GM20431 (cell line): ENCODE measurements at regions not wholly inside any gene's neighbourhood (a gene's known extent, or its start where the extent isn't known, plus 50 kb on each side); places are given as distances from the start of the nearest gene placed in this dataset.

ENCODE experiments used
- in situ Hi-C: fragments of 300-500 bp; cut with MseI, MboI; formaldehyde crosslinking; loops from one replicate; pipeline ENCODE4 v1.15.0; 2020; ENCODE audit warnings: low sequenced_read_pairs; ENCODE audit not compliant: unreplicated experiment

- in situ Hi-C loops: no loop called here
Measured at GRCh38 chrX:39893417-39894338, 204.1 kb downstream of the BCOR start.

DNA sequence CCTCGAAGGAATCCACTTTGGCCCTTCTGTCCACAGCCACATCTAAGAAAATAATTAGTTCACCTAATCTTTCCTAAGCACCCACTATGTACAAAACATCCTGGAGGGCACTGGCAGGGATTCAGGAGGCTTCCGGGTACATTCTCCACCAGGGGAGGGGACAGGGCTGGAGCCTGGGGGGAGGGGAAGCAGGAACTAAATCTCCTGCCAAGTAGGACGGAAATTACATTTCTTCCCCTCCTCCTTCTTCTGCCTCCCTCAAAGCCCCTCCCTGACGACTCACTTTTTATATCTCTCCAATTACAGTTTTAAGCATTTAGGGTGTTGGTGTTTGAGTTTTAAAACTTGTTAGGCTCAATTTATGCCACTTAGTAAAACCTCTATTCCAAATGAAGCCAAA lies 203.1 kb downstream of the BCOR start:
- in situ Hi-C loops: no loop called here

DNA sequence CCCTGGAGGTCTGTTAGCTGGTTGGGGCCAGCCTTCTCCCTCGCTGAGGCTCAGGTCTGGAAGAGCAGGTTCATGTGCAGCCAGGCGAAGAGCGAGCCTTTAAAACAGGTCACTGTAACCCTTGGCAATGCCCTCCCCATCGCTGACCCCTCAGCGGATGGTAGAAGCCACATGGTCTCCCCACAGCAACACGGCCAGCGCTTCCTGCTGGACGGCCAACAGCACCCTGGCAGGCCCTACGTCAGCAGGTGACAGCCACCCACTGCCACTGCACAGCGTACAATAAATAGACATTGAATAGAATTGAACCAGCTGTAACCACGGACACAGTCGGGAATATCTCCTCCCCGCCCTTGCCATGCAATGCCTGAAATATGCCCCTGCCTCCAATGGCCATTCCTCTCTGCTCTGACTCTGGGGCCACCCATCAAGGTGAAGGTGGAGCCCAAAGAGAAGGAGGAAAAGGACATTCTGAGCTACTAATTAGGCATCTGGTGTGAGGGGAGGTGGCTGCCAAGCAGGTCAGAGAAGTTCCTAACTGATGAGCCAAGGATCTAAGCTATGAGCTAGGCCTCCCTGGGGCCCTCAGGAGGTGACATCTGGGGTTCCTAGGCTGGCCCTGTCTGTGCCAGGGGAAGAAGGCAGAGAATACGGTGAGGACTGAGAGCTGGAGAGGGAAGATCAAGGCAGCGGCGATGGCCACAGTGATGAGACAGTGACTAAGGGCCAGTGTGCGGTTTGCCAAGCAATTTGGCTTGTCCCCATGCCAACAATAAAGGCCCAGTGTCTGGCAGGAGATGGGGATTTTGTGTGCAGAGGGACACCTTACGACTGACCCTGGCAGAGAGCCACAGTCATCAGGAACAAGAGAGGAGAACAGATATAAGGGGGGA lies 202.3 kb downstream of the BCOR start:
- in situ Hi-C loops: no loop called here

GRCh38 chrX:39896951-39897740 lies 200.6 kb downstream of the BCOR start:
- in situ Hi-C loops: no loop called here

DNA sequence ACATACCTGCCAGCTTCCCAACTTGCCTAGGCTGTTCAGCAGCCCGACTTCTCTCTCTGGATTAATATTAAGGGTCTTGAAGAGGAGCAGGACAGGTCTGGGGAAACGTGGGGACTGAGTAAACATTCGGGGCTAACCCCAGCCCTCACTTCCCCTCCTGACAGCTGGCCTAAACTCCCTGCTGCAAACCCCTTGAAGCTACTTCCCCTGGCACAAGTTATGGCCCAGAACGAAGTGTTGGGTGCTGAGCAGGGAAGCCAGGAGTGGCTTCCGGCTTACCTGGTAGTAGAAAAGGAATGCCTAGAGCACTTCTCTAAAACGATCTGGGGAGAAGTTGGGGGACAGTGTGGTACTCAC lies 200.0 kb downstream of the BCOR start:
- in situ Hi-C loops: no loop called here

DNA sequence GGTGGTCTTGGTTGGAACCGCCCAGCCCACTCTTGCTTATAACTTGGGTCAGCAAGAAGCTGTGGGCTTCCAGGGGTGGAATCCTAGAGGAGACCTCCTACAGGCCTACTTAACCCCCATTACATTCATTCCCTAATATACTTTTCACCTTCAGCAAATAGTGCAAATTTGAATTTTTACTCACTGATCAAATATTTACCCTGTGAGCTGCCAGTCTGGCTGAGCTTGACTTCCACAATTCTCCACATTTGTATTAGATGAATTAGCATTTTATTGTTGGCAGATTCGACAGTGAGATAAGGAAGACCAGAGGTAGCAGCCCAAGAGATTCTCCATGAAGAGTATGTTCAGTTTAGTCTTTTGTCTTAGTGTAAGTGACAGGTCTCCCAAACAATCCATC lies 199.6 kb downstream of the BCOR start:
- in situ Hi-C loops: no loop called here

DNA sequence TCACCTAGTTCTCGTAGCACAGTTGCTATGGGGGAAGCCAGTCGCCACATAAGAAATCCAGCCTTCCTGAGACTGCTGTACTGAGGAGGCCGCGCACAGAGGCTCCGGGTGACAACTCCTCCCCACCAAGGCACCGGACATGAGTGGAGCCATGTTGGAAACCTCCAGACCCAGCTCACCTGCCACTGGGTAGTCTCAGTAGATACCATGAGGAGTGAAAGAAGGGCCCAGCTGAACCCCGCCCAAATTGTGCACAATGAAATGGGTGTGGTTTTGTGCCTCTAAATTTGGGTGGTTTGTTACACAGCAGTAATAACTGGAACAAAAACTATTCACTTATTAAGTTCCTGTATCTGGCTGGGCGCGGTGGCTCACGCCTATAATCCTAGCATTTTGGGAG lies 198.7 kb downstream of the BCOR start:
- in situ Hi-C loops: no loop called here

GRCh38 chrX:39899856-39900776 lies 197.6 kb downstream of the BCOR start:
- in situ Hi-C loops: no loop called here

GRCh38 chrX:39900777-39901170 lies 197.0 kb downstream of the BCOR start:
- in situ Hi-C loops: no loop called here

- in situ Hi-C loops: no loop called here
Measured at GRCh38 chrX:39903343-39903742, 194.4 kb downstream of the BCOR start.

DNA sequence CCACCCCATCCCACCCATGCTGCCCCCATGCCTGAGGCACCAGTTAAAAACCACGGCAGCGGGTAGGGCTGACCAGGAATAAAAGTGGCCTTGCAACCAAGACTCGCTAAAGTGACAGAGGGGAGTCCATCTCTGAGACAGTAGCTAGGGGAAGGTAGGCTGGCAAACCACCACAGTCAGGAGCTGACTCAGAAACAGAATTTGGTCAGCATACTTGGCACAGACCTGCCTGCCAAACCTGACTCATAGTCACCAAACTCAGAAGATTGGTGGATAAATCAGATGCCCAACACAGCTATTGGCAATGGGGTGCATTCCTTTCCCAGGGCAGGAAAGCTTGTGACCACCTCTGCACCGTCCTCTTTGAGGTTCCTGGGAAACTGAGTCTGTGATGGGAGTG lies 193.8 kb downstream of the BCOR start:
- in situ Hi-C loops: no loop called here

- in situ Hi-C loops: no loop called here
Measured at GRCh38 chrX:39904816-39905537, 192.8 kb downstream of the BCOR start.

DNA sequence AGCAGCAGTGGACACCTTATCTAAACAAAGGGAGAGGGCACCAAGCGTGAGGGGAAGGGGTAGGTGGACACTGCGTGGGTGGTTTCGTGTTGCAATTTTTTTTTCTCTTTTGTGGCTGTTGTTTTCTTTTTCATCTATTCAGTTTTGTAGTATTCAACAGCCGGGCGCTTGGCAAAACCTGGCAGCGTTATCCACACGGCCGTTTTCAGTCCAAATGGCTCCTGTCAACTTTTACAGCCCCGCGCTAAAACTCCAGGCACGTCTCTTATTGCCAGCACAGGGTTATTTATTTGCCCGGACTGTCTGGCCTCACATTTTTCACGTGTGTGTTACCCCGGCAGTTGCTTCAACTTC lies 192.2 kb downstream of the BCOR start:
- in situ Hi-C loops: no loop called here

DNA sequence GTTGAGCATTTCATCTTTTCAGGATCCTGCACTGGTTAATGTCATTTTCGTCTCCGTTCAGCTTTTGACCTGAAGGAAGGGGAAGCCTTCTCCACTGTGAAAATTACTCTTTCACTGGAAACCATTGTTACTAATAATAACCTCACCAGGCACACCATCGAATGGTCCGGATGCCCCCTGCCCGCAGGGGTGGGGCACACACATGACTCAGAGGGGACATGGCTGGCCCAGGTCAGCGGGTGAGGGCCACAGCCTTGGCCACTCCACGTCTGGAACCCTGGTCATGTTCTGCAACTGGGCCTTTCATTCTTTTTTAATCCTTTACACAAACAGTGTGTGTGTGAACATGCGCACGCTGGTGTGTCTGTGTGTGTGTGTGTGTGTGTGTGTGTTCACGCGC lies 191.8 kb downstream of the BCOR start:
- in situ Hi-C loops: no loop called here

DNA sequence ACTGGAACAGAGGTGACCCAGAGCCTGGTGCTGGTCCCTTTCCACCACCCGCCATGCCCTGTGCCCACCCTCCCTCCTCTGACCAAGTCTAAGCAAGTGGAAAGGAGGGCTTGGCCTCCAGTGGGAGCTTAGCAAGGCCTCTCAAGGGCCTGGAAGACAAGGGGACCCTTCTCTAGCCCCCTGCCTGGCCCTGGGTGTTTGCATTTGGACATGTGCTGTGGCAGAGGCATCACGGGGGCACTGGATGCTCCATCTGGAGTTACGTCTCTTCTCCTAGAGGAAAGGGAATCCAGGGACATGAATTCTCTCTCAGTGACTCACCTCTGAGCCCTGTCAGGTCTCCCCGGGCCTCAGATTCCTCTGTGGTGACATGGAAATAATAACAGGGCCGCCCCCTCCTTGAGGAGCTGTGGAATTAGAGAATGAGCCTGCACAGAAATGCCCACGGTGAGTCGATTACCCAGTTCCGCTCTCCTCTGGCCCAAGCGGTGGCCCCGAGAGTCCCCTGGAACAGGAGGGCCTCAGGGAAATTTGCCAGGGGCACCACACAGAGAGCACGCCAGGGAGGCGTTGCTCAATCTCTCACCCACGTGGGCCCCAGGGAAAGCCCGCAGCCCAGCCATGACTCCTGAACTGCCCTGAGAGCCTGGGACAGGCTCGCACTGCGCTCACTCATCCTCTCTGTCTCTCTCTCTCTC lies 189.6 kb downstream of the BCOR start:
- in situ Hi-C loops: no loop called here

DNA sequence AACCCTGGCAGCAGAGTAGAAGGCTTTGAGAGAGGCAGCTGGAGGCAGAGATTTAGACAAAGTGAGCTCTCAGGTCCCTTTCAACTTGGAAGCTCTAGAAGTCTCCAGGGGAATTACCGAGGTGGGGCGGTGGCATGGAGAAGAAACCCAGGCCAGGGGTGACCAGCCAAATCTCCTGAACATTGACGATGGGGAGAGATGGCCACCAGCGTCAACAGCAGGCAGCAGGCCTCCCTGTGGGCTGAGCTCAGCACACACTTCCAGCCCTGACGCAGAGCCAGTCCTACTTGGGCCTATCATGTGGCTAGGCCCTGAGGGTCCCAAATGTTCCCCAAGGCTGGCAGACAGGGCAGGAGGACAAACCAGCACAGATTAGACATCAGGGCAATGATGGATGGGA lies 187.8 kb downstream of the BCOR start:
- in situ Hi-C loops: no loop called here

DNA sequence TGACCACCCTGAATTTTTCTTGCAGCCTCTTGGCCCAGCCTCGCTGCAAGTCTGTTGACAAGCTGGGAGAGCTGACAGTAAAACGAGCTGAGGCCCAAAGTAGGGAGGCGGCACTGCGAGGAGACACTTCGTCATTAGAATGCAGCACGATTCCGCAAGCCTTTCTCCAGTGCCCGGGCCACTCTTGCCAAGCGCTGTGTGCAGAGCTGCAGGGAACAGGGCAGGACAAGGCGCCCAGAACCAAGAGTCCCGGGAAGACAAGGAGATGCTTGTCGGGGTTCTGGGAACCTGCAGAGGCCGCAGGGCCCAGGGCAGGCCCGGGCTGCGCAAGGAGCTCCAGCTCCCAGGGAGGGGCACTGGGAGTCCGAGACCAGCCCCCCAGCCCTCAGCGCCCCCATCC lies 187.1 kb downstream of the BCOR start:
- in situ Hi-C loops: no loop called here

GRCh38 chrX:39911278-39911897 lies 186.4 kb downstream of the BCOR start:
- in situ Hi-C loops: no loop called here
